ENCODE measurements at regions not wholly inside any gene's neighbourhood (a gene's known extent, or its start where the extent isn't known, plus 50 kb on each side); places are given as distances from the start of the nearest gene placed in this dataset.

DNA sequence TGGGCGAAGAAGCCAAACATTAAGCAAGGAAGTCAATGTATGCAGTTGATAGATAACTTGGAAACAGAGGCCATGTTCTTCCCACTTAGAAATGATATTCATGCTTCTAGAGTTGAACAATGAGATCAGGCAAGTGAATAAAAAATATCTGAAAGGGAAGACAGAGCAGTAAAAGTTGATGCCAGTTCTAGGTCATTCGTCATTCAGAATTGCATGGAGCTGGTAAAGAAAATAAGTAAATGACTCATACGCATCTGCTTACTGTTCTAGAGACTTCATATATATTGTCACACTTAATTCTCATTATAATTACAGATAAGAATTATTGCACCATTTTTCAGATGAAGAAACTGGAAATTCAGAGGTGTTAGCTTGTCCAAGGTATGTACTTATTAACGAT is 158.9 kb upstream of the FERD3L start:
- H2BK5ac ChIP-seq (ENCODE audit: low read depth, low read length): no peak overlapping the region
- ChIA-PET POLR2A (ENCODE audit: partially characterized antibody) (no interaction called here), CTCF (ENCODE audit: partially characterized antibody) (interaction anchor here (0.6 to 1.1 kb wide), 2 partner anchors 11 to 1215 kb away, joined by 3 read pairs; no protein-coding TSS in a partner anchor)
- H3K9ac ChIP-seq (replicated peaks in 1 of 4; ENCODE audit: extremely low read depth in 1 of 4, low read depth in 3 of 4, low read length in 3 of 4): no peak overlapping the region
- no peaks in the 10 kb centered on the region for H3K79me2 ChIP-seq (ENCODE audit: control insufficient read depth in 1 of 2, insufficient read depth in 2 of 2, low read length in 2 of 2)
- H3K27ac ChIP-seq (ENCODE audit: low read depth, low read length): no peak overlapping the region
- H3K23ac ChIP-seq (ENCODE audit: insufficient read length): no peak overlapping the region
- H3K14ac ChIP-seq (ENCODE audit: insufficient read length): no peak overlapping the region
- no peaks in the 10 kb centered on the region for H3K36me3 ChIP-seq (ENCODE audit: control insufficient read depth in 2 of 4, insufficient read depth in 4 of 4, low read length in 3 of 4)
- no peaks in the 10 kb centered on the region for H3K4me1 ChIP-seq (replicated peaks in 1 of 4; ENCODE audit: control insufficient read depth in 3 of 4, insufficient read depth in 4 of 4, low read length in 3 of 4)
- H2BK15ac ChIP-seq (ENCODE audit: low read length): no peak overlapping the region
- H4K8ac ChIP-seq (ENCODE audit: extremely low read depth, insufficient read depth, low read length): no peak overlapping the region
- no peak overlapping the region for H3K56ac ChIP-seq (replicated peaks; ENCODE audit: insufficient read length, low read depth, low read length)
- no peak overlapping the region for H4K91ac ChIP-seq (replicated peaks; ENCODE audit: insufficient read length, low read length)
- no peak overlapping the region for H2AFZ ChIP-seq (ENCODE audit: low read length)
- WGBS, 2 experiments (ENCODE audit: extremely low coverage in 1 of 2, insufficient coverage in 1 of 2, insufficient read length in 1 of 2, insufficient replicate concordance in 2 of 2, low coverage in 1 of 2, low lambda C conversion rate in 2 of 2, missing lambda C conversion rate in 1 of 2): 90% methylated on average over 4 of the region's 4 CpGs; no CpG with 5 or more reads in 1 of the 2 experiments
- H4K5ac ChIP-seq (ENCODE audit: insufficient read length, low read depth, low read length): no peak overlapping the region
- H3K18ac ChIP-seq (ENCODE audit: extremely low read depth, low read length): no peak overlapping the region
- H4K20me1 ChIP-seq (replicated peaks in 1 of 2; ENCODE audit: control insufficient read depth in 1 of 2, insufficient read depth in 2 of 2, low read length in 2 of 2): peaks cover 0 to 1% of the 10 kb centered on the region in 2 experiments
- DNase-seq (ENCODE audit: low read depth in 1 of 2, low spot score in 2 of 2): no peak
- H2BK12ac ChIP-seq (ENCODE audit: low read depth, low read length): no peak overlapping the region
- H2BK20ac ChIP-seq (ENCODE audit: low read length): no peak overlapping the region
- H3K4me2 ChIP-seq (ENCODE audit: insufficient read depth in 1 of 2, low read depth in 2 of 2, low read length in 2 of 2): no peak overlapping the region
- no peaks in the 10 kb centered on the region for H3K9me3 ChIP-seq (ENCODE audit: insufficient read depth in 2 of 2, low read depth in 1 of 2, low read length in 1 of 2)
- H3K79me1 ChIP-seq (ENCODE audit: low read depth, low read length): no peaks in the 10 kb centered on the region
- H3K23me2 ChIP-seq (ENCODE audit: low read depth, low read length): no peaks in the 10 kb centered on the region; the same call in 1 of the 2 replicates
- H3K4ac ChIP-seq (replicated peaks; ENCODE audit: insufficient read length, low read depth, low read length): no peak overlapping the region
- no peak overlapping the region for H2BK120ac ChIP-seq (replicated peaks; ENCODE audit: low read depth, low read length)
- no peak for FAIRE-seq
- no peak overlapping the region for H2AK5ac ChIP-seq (ENCODE audit: low read depth, low read length)
- H3K27me3 ChIP-seq (replicated peaks in 1 of 4; ENCODE audit: control insufficient read depth in 3 of 4, extremely low read depth in 1 of 4, insufficient read depth in 3 of 4, low read length in 3 of 4): no peaks in the 10 kb centered on the region; a peak in 1 of 7 replicates
- no peak overlapping the region for H3K4me3 ChIP-seq (ENCODE audit: extremely low read depth in 1 of 4, insufficient read depth in 2 of 4, low read depth in 3 of 4, low read length in 4 of 4)
- TF ChIP-seq, protein P1, sequence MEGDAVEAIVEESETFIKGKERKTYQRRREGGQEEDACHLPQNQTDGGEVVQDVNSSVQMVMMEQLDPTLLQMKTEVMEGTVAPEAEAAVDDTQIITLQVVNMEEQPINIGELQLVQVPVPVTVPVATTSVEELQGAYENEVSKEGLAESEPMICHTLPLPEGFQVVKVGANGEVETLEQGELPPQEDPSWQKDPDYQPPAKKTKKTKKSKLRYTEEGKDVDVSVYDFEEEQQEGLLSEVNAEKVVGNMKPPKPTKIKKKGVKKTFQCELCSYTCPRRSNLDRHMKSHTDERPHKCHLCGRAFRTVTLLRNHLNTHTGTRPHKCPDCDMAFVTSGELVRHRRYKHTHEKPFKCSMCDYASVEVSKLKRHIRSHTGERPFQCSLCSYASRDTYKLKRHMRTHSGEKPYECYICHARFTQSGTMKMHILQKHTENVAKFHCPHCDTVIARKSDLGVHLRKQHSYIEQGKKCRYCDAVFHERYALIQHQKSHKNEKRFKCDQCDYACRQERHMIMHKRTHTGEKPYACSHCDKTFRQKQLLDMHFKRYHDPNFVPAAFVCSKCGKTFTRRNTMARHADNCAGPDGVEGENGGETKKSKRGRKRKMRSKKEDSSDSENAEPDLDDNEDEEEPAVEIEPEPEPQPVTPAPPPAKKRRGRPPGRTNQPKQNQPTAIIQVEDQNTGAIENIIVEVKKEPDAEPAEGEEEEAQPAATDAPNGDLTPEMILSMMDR (IDR thresholded peaks at IDR 0.05; ENCODE audit: control extremely low read depth in 1 of 3, insufficient read depth in 1 of 3, low read depth in 1 of 3, low read length in 3 of 3): no peak

All from H1 (cell line).